Neural cell (in vitro differentiated cells): ENCODE measurements at regions not wholly inside any gene's neighbourhood (a gene's known extent, or its start where the extent isn't known, plus 50 kb on each side); places are given as distances from the start of the nearest gene placed in this dataset.

Experiments used
- H2AFZ ChIP-seq: fragments of 200-600, 300-800 bp; sonication (generic), shearing (Covaris generic); 2 replicates; pipeline ENCODE4 v1.6.0; 2014; ENCODE audit warnings: low read depth, mild to moderate bottlenecking, antibody characterized with exemption, low read length, moderate library complexity
- H3F3A ChIP-seq: fragments of 200-600 bp; shearing (Covaris generic); 2 replicates; pipeline ENCODE4 v1.6.1; 2016; ENCODE audit warnings: mild to moderate bottlenecking, moderate library complexity, mixed read lengths, antibody characterized with exemption, low read length; ENCODE audit not compliant: insufficient read depth, poor library complexity, severe bottlenecking
- H3K27ac ChIP-seq: fragments of 200-600, 300-800 bp; sonication (generic), shearing (Covaris generic); 2 replicates; pipeline ENCODE4 v1.5.1; 2014; ENCODE audit warnings: mild to moderate bottlenecking, low read length, moderate library complexity
- H3K27me3 ChIP-seq: fragments of 300-800, 200-600 bp; sonication (generic), shearing (Covaris generic); 2 replicates; pipeline ENCODE4 v1.6.0; 2014; ENCODE audit warnings: mild to moderate bottlenecking, low read depth, low read length, moderate library complexity; ENCODE audit not compliant: insufficient read depth
- H3K36me3 ChIP-seq: fragments of 300-800, 200-600 bp; sonication (generic), shearing (Covaris generic); 2 replicates; pipeline ENCODE4 v1.5.1; 2014; ENCODE audit warnings: mild to moderate bottlenecking, antibody characterized with exemption, low read length, moderate library complexity; ENCODE audit not compliant: insufficient read depth
- H3K4me2 ChIP-seq: fragments of 300-800, 200-600 bp; sonication (generic), shearing (Covaris generic); 2 replicates; pipeline ENCODE4 v1.6.0; 2014; ENCODE audit warnings: mild to moderate bottlenecking, low read length
- H3K4me3 ChIP-seq: fragments of 300-800, 200-600 bp; sonication (generic), shearing (Covaris generic); 2 replicates; pipeline ENCODE4 v1.5.1; 2014; ENCODE audit warnings: mild to moderate bottlenecking, low read length, moderate library complexity
- H3K79me2 ChIP-seq: fragments of 200-600 bp; shearing (Covaris generic); replicated peaks from 2 replicates; pipeline ENCODE4 v1.6.0; 2014; ENCODE audit warnings: mild to moderate bottlenecking, low read length, moderate library complexity; ENCODE audit not compliant: insufficient read depth
- H3K9ac ChIP-seq: fragments of 300-800, 200-600 bp; sonication (generic), shearing (Covaris generic); 2 replicates; pipeline ENCODE4 v1.6.1; 2016; ENCODE audit warnings: mild to moderate bottlenecking, low read length, mixed read lengths
- H3K9me2 ChIP-seq: fragments of 200-600 bp; shearing (Covaris generic); 2 replicates; pipeline ENCODE4 v1.6.1; 2016; ENCODE audit warnings: mild to moderate bottlenecking, low read length, mixed read lengths; ENCODE audit not compliant: insufficient read depth
- H3K9me3 ChIP-seq: fragments of 200-600, 300-800 bp; sonication (generic), shearing (Covaris generic); 2 replicates; pipeline ENCODE4 v1.6.1; 2016; ENCODE audit warnings: mild to moderate bottlenecking, mixed run types, low read length, moderate library complexity, mixed read lengths
- H4K20me1 ChIP-seq: fragments of 200-600 bp; shearing (Covaris generic); 2 replicates; pipeline ENCODE4 v1.6.1; 2016; ENCODE audit warnings: mild to moderate bottlenecking, mixed run types; ENCODE audit not compliant: insufficient read depth
- CTCF ChIP-seq: fragments of 450-650 bp; IDR thresholded peaks from 2 replicates; pipeline ENCODE4 v1.5.1; 2014; ENCODE audit warnings: antibody characterized with exemption, mild to moderate bottlenecking, moderate library complexity; ENCODE audit not compliant: poor library complexity, severe bottlenecking
- EP300 ChIP-seq: fragments of 450-650 bp; conservative IDR thresholded peaks from 2 replicates; pipeline ENCODE4 v1.6.1; 2014; ENCODE audit warnings: antibody characterized with exemption, mild to moderate bottlenecking, moderate library complexity; ENCODE audit not compliant: poor library complexity, severe bottlenecking
- EZH2 ChIP-seq: fragments of 200-600, 300-800 bp; shearing (Covaris generic), sonication (generic); IDR thresholded peaks from 2 replicates; pipeline ENCODE4 v1.6.1; 2014; ENCODE audit warnings: antibody characterized with exemption, low read length, borderline replicate concordance, mild to moderate bottlenecking; ENCODE audit not compliant: insufficient read depth, poor library complexity, severe bottlenecking
- MXI1 ChIP-seq: fragments of 450-650 bp; conservative IDR thresholded peaks from 2 replicates; pipeline ENCODE4 v1.6.1; 2014; ENCODE audit warnings: antibody characterized with exemption, mild to moderate bottlenecking; ENCODE audit not compliant: poor library complexity, severe bottlenecking
- POLR2AphosphoS5 ChIP-seq: IDR thresholded peaks from 2 replicates; pipeline ENCODE4 v1.6.1; 2012
- RAD21 ChIP-seq: fragments of 450-650 bp; conservative IDR thresholded peaks from 2 replicates; pipeline ENCODE4 v1.6.1; 2014; ENCODE audit warnings: antibody characterized with exemption, mild to moderate bottlenecking, moderate library complexity
- REST ChIP-seq: IDR thresholded peaks from 2 replicates; pipeline ENCODE4 v1.6.1; 2012; ENCODE audit warnings: borderline replicate concordance
- SMC3 ChIP-seq: fragments of 450-650 bp; conservative IDR thresholded peaks from 2 replicates; pipeline ENCODE4 v1.6.1; 2014; ENCODE audit warnings: antibody characterized with exemption, mild to moderate bottlenecking, moderate library complexity; ENCODE audit not compliant: poor library complexity
- TAF1 ChIP-seq: IDR thresholded peaks from 2 replicates; pipeline ENCODE4 v1.6.1; 2012; ENCODE audit warnings: low read depth

- TF ChIP-seq EP300 (no peak), MXI1 (no peak), TAF1 (no peak)
- H3K9me2 ChIP-seq = no peaks in the 10 kb centered on the region
- no peak overlapping the region for H3K9ac ChIP-seq
These were observed 843.9 kb downstream of the FRK start for GRCh38 chr6:115216835-115217234.

GRCh38 chr6:115214283-115214682 is 846.4 kb downstream of the FRK start:
- Histone ChIP-seq H3K36me3 (no peaks in the 10 kb centered on the region), H4K20me1 (no peaks in the 10 kb centered on the region), H3K4me3 (no peak overlapping the region), H3K4me2 (no peak overlapping the region), H3K27me3 (no peaks in the 10 kb centered on the region), H2AFZ (no peak overlapping the region), H3K9ac (no peak overlapping the region), H3K27ac (no peak overlapping the region), H3K79me2 (no peaks in the 10 kb centered on the region), H3F3A (no peaks in the 10 kb centered on the region), H3K9me3 (no peaks in the 10 kb centered on the region), H3K9me2 (no peaks in the 10 kb centered on the region)
- no peak for TF ChIP-seq MXI1
- no peak for TF ChIP-seq TAF1
- TF ChIP-seq EZH2 = no peak
- no peak for TF ChIP-seq SMC3
- TF ChIP-seq CTCF = no peak
- no peak for TF ChIP-seq EP300
- no peak for TF ChIP-seq RAD21
- no peak for TF ChIP-seq REST
- TF ChIP-seq POLR2AphosphoS5 = no peak

More at GRCh38 chr6:115216835-115217234, 843.9 kb downstream of the FRK start:
- no peaks in the 10 kb centered on the region for H3K36me3 ChIP-seq
- no peak overlapping the region for H3K4me3 ChIP-seq
- H3K9me3 ChIP-seq = no peaks in the 10 kb centered on the region
- H3K79me2 ChIP-seq = no peaks in the 10 kb centered on the region
- H2AFZ ChIP-seq = no peak overlapping the region
- no peak overlapping the region for H3K27ac ChIP-seq
- H3K27me3 ChIP-seq = no peaks in the 10 kb centered on the region
- no peak overlapping the region for H3K4me2 ChIP-seq
- no peaks in the 10 kb centered on the region for H4K20me1 ChIP-seq
- no peaks in the 10 kb centered on the region for H3F3A ChIP-seq

- Histone ChIP-seq H3K27me3 (no peaks in the 10 kb centered on the region), H4K20me1 (no peaks in the 10 kb centered on the region), H3K4me2 (no peak overlapping the region), H3F3A (no peaks in the 10 kb centered on the region), H3K4me3 (no peak overlapping the region), H3K9ac (no peak overlapping the region), H3K27ac (no peak overlapping the region), H3K79me2 (no peaks in the 10 kb centered on the region), H3K9me2 (no peaks in the 10 kb centered on the region), H2AFZ (no peak overlapping the region), H3K36me3 (no peaks in the 10 kb centered on the region), H3K9me3 (no peaks in the 10 kb centered on the region)
- TF ChIP-seq SMC3 = no peak
- TF ChIP-seq CTCF = no peak
- TF ChIP-seq EZH2 = no peak
- no peak for TF ChIP-seq REST
- TF ChIP-seq RAD21 = no peak
- TF ChIP-seq TAF1 = no peak
- no peak for TF ChIP-seq EP300
- no peak for TF ChIP-seq MXI1
- TF ChIP-seq POLR2AphosphoS5 = no peak
These were observed 857.3 kb downstream of the FRK start for GRCh38 chr6:115203381-115203780.
